ENCODE measurements at regions not wholly inside any gene's neighbourhood (a gene's known extent, or its start where the extent isn't known, plus 50 kb on each side); places are given as distances from the start of the nearest gene placed in this dataset.

DNA sequence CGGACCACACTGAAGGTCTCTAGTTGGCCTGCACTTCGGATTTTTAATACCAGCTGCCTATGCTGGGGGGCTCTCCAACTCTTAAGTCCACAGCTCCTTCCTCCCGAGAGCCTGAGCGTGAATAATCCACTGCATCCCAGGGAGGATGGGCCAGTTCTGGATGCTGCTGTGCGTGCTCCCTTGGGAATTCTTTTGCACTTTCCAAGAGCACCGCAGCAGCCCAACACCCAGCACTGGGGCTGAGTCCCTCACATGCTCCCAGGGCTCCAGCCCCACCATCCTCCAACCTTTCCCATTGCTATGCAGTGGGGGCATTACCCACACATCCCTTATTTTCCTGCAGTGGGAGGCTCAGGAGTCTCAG is 136.4 kb upstream of the IQSEC1 start:
- no peak for DNase-seq (ENCODE audit: low read depth in 2 of 2)

DNA sequence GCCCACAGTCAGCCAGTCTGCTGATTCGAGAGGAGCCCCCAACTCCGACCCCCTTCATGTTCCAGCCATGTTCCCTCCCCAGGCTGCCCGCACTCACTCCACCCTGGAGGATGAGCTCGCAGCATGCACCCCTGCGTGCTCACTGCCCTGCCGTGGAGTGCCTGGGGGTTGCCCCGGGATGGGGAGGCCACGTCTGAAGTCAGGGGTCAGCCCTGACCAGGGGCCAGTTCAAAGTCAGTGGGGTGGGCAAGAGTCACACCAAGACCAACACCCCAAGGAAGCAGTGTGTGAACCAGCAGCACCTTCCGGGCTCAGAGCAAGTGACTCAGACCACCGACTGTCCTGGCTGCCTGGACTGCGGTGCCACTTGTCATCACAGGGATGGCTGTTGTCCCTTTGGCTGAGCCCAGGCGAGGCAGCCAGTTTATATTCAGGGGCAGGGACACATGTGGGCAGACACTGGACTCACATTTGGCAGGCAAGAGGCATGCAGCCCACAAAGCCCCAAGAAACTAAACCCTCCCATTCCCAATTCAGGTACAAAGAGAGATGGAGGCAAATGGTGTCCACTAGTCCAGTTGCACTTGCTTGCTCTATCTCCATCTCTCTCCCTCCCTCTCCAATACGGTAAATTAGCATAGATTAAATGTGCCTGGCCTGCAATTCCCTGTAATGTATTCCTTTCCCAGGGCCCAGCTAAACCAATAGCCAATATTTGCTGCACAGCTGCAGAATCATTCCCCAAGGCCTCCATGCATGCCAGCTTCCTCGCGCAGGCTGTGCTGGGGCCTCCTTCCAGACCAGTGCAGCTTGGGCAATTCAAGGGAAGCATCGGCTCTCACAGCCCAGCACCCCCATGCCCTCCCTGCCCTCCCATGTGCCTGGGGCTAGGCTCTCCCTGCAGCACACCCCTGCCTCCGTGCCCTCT is 135.7 kb upstream of the IQSEC1 start:
- DNase-seq (ENCODE audit: low read depth in 2 of 2) = no peak

DNA sequence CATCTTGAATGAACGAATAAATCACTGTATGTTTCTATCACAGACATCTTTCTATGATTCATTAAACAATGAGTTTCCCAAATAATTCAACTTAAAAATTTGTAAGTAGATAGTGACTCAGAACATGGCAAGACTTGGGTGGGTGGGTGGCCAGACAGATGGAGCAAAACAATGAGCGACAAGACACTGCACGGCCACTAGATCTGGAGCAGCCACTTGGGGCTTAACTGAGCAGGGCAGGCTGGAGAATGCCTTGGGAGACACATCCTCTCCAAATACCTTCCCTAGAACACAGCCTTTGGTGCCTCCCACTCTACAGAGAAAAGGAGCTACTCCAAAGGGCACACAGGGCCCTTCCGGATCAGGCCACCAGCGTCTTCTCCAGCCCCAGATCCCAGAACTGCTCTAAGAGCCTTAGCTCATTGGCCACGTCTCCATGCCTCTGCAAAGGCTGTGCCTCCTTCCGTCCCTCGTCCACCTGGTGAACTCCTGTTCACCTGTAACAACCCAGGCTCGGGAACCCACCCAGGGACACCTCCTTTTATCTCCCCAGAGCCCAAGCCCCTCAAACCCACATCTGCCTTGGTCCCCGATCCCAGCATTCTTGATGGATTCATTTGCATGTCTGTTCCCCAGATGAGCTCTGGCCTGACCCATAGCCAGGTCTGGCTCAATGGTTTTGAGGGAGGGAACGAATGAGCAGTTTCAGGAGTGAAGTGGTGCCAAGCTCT is 134.9 kb upstream of the IQSEC1 start:
- DNase-seq (ENCODE audit: low read depth in 2 of 2) = no peak

DNA sequence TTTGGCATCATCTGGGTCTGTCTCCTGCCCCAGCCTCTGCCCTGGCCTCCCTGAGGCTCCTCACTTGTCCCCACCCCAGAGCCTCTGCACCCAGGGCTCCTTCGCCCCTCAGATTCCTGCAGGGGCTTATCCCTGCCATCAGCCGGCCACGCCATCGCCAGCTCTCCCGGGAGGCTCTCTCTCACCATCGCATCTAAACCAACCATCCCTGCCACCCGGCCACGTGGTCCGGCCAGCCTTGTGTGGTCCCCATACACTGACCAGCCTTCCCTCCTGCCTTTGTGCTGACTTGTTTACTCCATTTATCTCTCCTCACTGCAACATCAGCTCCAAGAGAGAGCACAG is 134.3 kb upstream of the IQSEC1 start:
- DNase-seq (ENCODE audit: low read depth in 2 of 2) = no peak

DNA sequence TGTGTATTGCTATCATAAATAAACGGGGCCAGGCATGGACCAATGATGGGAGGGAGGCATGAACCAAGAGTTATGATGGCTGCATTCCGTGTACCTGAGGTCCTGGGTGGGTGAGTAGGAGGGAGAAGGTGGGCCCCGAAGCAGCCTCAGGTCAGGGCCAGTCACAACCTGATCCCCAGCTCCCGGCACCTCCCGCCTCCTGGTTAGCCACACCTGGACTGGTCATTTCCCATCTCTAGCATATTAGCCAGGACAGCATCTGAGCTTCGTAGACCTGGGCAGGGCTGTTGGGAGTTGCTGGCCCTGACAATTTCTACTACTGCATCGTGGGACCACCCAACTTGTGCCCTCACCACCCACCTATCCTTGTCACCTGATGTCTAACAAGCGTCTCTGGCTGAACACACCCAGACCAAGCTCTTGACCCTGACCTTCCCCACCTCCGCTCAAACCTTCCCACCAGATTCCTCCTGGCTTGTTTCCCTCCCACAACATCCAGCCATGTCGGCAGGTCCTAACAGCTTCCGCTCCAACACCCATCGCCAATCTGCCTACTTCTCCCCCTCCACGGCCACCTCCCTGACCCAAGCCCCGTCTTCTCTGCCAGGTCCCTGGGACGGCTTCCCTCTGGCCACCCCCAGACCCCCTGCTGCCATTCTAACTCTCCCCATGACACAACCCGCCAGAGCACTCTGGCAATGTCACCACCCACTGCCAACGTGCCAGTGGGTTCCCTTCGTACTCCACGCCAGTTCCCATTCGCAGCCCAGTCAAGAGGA is 133.8 kb upstream of the IQSEC1 start:
- no peak for DNase-seq (ENCODE audit: low read depth in 2 of 2)

DNA sequence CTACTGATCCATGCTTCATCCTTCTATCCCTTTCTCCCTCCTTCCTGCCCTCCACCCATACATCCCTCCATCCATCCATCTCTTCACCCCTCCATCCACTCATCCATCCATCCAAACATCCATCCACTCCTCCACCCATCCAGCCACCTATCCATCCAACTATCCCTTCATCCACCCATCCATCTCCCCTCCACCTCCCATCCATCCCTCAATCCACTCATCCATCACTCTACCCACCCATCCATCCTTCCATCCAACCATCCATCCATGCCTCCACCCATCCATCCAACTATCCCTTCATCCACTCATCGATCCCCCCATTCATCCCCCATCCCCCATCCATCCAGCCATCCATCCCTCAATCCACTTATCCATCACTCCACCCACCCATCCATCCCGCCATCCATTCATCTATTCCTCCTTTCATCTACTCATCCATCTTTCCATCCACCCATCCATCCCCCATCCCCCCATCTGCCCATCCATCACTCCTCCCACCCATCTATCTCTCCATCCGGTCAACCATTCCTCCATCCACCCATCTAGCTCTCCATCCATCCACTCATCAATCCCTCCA is 132.4 kb upstream of the IQSEC1 start:
- no peak for DNase-seq (ENCODE audit: low read depth in 2 of 2)

DNA sequence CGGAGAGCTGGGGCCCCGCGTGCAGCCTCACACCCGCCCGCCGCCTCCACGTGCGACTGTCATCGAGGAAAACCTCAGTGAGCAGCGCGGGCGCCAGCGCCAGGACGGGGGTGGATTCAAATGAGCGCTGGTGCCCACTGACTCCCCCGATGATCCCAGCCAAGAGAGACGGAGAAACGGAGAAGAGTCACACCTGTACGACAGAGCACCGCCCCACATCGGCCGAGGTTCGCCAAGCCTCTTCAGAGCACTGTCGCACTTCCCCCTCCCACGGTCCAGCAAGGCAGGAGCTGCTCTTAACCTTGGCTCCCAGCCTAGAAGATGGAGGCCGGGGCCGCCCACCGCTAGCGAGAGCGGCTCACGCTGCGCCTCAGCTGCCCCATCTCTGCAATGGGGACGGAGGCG is 130.9 kb upstream of the IQSEC1 start:
- peak in 1 of 2 donors; percentile 6 for DNase-seq (ENCODE audit: low read depth in 2 of 2)

DNA sequence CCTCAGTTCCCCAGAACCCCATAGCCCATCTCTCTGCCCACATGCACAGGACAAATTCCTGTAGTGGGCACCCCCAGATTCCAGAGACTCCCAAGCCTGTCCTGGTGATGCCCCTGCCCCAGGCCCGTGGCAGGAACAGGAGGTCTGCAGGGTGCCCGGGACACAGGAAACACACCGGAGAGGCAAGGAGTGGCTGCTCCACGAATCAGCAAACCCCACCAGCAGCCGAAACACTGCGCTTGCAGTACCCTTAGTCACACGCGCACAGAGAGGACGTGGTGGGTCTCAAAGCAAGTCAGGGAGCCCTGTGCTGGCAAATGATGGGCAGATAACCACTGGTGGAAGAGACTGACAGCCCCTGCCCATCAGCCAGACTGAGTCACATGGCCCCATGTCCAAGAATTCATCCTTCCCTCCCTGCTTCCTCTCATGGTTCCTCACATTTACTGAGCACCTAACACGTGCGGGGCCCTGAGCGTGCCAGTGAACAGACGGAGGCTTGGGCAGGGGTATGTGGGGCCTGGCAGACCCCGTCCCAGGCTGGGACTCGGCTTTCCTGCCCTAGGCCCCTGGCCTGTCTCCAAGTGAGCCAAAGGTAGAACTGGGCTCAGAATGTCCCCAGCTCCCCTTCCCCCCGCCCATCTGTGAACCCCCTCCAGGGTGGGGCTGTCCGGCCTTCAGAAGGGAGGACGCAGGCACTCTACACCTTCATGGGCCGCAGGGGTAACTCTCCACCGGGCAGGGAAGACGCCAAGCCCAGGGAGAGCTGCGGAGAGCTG is 130.4 kb upstream of the IQSEC1 start:
- no peak for DNase-seq (ENCODE audit: low read depth in 2 of 2)

DNA sequence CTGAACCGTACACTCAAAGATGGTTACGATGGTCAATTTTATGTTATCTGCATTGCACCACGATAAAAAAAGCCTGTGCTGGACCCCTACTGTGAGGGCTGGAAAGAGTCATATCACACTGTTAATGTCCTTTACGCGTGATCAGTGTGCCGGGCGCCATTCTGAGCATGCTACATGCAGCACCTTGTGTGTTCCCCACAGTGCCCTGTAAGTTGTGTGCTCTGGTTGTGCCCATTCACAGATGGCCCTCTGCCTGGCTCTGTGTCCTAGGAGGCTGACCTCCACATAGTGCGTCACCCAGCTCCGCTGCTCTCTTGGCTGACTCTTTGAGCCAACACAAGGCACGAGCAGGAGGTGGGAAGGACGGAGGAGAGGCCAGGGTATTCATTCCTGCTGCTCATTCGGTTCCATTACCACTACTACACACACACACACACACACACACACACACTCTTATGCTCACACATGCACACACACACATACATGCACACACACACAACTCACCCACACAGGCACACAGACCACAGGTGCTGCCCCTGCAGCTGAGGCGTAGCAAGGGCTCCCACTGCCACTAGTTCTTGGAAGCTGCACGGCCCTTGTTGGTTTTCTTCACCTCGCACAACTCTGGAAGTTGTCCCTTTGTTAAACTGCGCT is 129.6 kb upstream of the IQSEC1 start:
- no peak for DNase-seq (ENCODE audit: low read depth in 2 of 2)

DNA sequence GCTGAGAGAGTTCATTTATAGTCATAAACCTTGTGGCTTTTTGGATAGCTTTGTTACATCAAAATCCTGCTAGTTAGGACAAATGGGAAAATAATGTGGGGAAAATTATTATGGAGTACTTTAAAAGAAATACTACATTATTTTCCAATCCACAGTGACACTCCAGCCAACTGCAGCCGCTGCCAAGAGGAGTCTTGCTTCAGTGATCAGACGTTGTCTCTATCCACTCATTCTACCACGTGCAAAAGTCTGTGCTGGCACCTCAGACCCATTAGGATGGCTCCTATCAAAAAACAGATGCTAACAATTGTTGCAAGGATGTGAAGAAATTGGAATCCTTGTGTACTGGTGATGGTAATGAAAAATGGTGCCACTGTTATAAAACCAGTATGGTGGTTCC is 128.6 kb upstream of the IQSEC1 start:
- no peak for DNase-seq (ENCODE audit: low read depth in 2 of 2)

DNA sequence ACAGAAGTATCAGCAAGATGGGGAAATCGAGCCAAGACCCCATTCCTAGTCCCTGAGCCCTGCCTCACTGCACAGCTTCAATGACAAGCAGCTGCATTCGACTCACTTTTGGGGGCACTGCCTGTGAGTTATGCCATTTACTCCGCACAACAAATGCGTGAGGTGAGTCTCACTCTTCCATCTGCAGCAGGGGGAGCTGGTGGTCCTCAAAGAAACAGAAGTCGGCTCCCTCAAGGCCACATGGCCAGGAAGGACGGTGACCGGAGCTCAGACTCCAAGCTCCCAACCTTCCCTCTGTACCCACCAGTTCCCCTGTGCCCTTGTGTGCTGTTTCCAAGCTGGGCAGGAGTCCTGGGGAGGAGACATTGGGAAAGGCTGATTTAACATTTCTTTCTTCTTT is 127.7 kb upstream of the IQSEC1 start:
- no peak for DNase-seq (ENCODE audit: low read depth in 2 of 2)

DNA sequence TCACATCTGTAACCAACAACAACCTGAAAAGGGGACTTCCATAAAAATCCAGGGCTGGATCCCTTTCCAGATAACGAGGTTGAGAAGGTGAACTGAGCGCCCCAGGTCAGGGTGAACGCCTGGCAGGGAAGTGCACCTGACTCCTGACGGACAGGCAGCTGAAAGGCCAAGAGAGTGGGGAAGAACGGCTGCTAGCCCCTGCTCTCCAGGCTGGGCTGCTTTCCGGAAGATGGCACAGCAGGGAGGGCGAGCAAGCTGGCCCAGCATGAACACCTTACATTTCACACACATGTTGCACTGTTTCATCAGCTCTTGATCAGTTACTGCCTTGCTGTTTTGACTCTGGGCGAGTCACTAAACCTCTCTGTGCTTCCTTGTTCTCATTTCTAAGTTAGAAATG is 127.2 kb upstream of the IQSEC1 start:
- no peak for DNase-seq (ENCODE audit: low read depth in 2 of 2)

DNA sequence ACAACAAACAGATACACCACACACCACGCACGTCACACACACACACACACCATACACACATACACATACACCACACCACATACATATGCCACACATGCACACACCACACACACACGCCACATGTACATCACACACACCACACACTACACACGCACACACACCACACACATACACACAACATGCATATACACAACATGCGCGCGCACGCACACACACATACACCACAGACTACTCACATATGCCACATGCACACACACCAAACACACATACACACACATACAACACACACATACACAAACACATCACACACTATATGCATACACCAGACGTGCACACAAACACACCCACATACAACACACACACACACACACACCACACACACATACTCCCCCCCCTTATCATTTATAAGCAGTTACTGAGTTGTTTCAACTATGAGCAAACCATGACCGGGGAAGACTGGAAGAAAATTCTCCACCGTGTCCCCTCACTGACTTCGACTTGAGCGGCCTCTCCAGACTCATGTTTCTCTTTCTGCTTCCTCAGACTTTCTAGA is 126.7 kb upstream of the IQSEC1 start:
- DNase-seq (ENCODE audit: low read depth in 2 of 2) = no peak

DNA sequence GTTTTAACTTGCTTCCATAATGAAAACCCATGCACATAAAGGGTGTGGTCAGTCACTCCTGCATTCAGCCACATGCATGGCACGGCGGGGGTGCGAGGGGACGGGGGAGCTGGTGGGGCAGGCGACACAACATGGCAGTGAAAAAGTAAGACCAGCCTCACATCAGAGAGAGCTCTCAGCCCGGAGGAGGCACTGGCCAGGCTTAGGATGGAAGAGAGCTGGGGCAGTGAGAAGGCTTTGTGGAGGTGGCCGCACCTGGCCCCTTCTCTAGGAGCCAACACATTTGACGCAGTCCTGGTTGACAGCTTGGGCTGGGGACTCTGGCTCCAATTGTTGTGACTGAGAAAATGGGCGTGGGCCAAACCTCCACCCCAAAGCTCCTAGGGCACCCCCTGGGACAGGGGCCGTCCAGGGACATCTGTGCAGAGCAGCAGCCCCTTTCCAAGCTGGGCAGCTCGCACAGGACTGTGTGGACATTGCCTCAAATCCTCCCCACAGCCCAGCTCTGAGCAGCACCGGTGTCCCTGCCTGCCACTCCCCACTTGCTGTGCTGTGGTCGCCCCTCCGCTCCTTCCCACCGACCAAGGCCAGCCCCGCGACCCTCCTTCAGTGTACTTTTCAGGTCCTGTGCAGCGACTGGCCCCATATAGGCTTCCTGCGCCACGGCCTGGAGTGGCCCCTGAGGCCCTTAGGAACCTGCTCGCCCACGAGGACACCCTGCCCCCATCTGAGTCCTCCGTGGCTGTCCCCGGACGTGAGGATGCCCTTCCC is 126.0 kb upstream of the IQSEC1 start:
- DNase-seq (ENCODE audit: low read depth in 2 of 2) = no peak

DNA sequence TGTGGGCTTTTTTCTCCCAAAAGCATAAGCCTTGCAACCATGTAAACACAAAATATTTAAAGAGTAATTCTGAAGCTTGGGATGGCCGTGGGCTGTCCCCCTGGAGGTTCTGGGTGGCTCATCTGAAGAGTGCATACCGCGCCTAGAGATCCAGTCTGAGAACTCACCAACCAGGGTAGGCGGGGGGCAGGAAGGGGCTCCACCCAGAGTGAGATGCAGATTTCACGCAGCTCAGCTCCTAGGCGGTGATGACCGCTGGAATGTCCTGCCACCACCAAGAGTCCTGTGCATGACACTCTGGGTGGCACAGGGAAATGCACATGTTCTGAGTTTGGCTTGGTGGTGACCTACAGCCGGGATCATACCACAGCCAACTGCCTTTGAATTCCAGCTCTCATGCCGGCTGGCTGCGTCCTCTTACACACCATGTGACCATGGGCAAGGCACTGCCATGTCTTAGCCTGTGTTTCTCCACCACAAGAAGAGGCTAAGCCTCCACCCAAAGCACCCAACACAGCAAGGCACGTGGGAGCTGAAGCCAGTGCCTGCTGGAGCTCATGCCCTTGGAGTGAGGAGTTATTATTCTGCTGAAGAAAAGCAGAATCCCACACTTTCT is 125.1 kb upstream of the IQSEC1 start:
- DNase-seq (ENCODE audit: low read depth in 2 of 2) = no peak

DNA sequence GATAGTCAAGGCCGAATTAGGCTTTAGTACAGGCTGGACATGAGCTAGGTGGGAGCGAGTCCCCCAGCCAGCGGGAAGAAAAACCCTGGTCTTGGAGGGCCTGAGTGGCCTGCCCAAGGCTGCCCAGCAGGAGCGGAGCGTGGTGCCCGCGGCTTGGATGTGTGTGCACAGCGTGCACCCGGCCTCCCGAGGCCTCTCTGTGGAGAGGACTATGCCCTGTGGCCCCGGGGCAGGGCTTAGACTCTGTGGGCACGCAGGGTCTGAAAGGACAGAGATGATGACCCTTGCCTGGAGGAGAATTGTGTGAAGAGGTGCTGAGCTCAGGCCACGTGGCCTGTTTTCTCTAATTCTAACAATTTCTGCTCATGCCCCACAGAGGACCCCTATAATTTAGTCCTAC is 124.6 kb upstream of the IQSEC1 start:
- DNase-seq (ENCODE audit: low read depth in 2 of 2) = no peak

DNA sequence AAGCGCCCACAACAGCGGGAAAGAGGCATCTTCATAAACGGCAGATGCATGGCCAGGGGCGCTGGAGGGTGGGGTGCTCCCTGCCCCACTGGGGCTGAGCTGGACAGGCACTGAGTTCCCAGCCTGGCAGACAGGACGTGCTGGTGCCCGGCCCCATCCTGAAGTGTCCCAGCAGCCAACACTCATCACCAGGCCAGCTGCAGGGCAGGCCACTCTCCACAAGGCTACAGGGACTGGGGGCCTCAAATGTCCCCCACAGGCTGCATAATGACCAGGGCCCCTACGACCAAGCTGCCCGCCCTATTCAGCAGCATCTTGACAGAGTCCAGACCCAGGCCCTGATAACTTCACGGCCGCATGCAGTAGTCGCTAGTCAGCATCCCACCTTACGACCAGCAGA is 124.1 kb upstream of the IQSEC1 start:
- no peak for DNase-seq (ENCODE audit: low read depth in 2 of 2)

DNA sequence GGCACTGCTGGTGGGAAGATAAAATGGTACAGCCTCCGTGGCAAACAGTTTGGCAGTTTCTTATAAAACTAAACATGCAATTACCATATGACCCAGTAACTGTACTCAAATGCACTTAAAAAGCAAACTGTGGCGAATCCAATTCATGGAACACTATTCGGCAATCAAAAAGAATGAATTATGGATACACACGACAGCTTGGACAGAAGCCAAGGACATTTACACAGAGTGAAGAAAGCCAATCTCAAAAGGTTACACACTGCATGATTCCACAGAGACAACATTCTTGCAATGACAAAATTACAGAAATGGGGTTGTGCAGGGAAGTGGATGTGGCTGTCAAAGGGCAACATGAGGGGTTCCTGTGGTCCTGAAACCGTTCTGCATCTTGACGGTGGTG is 122.1 kb upstream of the IQSEC1 start:
- no peak for DNase-seq (ENCODE audit: low read depth in 2 of 2)
